OCI-LY1 (cell line): ENCODE measurements at regions not wholly inside any gene's neighbourhood (a gene's known extent, or its start where the extent isn't known, plus 50 kb on each side); places are given as distances from the start of the nearest gene placed in this dataset.
"Not testable (repeated sequence)": the region's sequence is repeated elsewhere in the genome, so short reads cannot be mapped to it uniquely, and the experiment has no call there.

ENCODE experiments used
- CTCF ChIP-seq: fragments of 200-600 bp; sonication (generic), shearing (Covaris generic); IDR thresholded peaks from 2 replicates; pipeline ENCODE4 v1.5.1; 2017; ENCODE audit warnings: mild to moderate bottlenecking, antibody characterized with exemption, low read length, moderate library complexity, mixed read lengths
- EZH2 ChIP-seq: fragments of 200-600 bp; sonication (generic), shearing (Covaris generic); IDR thresholded peaks from 2 replicates; pipeline ENCODE4 v1.8.0; 2017; ENCODE audit warnings: borderline replicate concordance, mixed run types, mild to moderate bottlenecking, antibody characterized with exemption, low read length, moderate library complexity, mixed read lengths

DNA sequence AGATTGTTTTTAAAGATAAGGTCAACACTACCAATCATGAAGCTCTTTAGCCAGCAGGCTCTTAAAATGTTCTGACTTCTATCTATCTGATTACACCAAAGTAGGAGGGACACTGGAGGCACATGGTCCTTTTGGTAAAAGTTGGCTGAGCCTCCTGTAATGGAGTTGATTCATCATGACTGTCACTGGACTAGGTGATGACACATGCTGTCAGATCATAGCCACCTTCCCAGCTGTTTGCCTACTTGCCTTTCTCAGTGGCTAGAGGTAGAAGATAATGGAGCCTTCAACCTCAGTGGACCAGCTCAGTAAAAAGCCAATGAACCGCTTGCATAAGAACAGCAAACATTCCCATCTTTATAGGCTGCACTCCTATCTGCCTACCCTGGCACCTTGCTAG lies 286.7 kb upstream of the TEKT4 start:
- TF ChIP-seq CTCF, EZH2: not testable (repeated sequence)
